ENCODE measurements at regions not wholly inside any gene's neighbourhood (a gene's known extent, or its start where the extent isn't known, plus 50 kb on each side); places are given as distances from the start of the nearest gene placed in this dataset.
"Not testable (repeated sequence)": the region's sequence is repeated elsewhere in the genome, so short reads cannot be mapped to it uniquely, and the experiment has no call there.

GRCh38 chr10:130956251-130956650, 355.3 kb downstream of the TCERG1L start:
- no peak for DNase-seq

GRCh38 chr10:130957423-130957822, 354.1 kb downstream of the TCERG1L start:
- DNase-seq, result no peak

GRCh38 chr10:130958003-130958402, 353.5 kb downstream of the TCERG1L start:
- no peak for DNase-seq

DNA sequence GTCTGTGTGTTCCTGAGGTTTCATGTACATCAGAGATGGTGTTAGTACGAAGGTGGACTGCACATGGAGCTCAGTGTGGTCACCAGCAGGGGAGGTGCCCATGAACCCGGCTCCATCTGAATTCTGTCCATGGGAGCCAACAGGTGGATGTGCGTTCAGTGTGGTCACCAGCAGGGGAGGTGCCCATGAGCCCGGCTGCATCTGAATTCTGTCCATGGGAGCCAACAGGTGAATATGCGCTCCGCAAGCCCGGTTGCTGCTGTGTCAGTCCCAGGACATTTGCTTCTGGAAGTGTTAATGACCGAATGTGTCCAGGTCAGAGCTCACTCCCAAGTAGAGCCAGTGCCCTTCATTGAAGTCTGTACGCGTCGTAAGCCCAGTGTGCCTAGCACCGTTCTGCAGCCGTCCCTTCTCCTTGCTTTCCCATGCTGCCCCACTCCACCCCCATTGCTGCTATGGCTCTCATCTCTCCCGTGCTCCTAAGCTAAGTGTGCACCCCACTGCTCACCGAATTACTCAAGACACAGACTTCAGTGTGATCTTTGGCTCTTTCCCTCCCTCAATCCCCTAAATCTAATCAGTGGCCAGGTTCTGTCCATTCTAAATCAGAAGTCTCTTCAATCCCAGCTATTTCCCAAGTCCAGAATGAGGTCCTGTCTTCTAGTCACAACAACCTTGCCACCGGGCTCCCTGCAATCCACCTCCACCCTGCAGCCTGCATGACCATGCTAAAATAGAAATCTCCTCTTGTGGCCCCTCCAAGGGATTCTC, 352.4 kb downstream of the TCERG1L start:
- no peak for DNase-seq

DNA sequence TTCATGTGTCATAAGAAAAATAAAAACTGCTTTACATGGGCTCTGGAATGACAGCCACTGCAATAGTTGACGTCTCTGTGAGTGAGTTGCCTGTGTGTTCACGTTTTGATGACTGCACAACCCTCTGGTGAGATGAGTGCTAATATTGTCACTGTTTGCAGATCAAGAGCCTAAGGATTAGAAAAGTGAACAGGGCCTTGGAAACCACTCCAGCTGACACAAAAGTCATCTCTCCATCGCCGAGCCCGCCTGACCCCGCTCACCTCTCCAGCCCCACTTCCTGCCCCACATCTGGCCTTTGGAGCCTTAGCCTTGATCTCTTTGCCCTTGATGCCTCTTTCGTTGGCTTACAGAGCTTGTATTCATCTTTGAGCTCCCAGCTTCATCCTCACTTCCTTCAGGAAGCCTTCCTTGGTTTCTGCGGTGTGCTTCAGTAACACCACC, 351.7 kb downstream of the TCERG1L start:
- no peak for DNase-seq

GRCh38 chr10:130960531-130960930, 351.0 kb downstream of the TCERG1L start:
- no peak for DNase-seq

DNA sequence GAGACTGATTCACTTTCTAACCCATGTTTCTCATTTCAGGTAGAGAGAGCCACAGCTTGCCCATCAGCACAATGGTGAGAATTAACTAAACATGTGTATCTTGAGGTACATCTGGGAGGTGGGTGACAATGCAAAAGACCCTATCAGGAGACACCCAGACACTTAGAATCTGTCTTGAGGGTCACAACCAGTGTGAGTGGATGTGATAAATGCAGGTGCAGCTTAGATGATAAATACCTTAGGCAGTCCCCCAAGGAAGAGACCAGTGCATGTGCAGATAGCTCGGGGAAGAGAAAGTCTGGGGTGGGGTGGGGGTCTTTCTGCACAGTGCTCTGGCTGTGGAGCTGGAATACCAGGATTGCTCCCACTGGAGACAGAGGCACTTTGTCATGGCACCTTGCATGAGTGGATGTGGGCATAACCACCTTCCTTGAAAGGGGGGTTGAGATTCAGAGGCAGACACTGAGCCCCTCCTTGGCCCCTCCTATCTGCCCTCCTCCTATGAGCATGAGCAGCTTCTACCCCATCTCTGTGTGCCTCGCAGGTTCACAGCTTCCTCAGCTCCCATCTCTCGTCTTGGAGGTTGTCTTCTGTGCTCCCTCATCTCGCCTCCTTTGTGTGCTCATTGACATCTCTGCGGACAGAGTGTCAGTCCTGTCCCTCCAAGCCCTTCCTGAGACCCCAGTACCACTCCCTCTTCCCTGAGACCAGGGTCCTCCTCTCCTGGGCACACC, 349.8 kb downstream of the TCERG1L start:
- DNase-seq, result no peak

- DNase-seq, result no peak
Measured at GRCh38 chr10:130962240-130963051, 349.1 kb downstream of the TCERG1L start.

GRCh38 chr10:130963052-130963393, 348.5 kb downstream of the TCERG1L start:
- DNase-seq, result no peak

DNA sequence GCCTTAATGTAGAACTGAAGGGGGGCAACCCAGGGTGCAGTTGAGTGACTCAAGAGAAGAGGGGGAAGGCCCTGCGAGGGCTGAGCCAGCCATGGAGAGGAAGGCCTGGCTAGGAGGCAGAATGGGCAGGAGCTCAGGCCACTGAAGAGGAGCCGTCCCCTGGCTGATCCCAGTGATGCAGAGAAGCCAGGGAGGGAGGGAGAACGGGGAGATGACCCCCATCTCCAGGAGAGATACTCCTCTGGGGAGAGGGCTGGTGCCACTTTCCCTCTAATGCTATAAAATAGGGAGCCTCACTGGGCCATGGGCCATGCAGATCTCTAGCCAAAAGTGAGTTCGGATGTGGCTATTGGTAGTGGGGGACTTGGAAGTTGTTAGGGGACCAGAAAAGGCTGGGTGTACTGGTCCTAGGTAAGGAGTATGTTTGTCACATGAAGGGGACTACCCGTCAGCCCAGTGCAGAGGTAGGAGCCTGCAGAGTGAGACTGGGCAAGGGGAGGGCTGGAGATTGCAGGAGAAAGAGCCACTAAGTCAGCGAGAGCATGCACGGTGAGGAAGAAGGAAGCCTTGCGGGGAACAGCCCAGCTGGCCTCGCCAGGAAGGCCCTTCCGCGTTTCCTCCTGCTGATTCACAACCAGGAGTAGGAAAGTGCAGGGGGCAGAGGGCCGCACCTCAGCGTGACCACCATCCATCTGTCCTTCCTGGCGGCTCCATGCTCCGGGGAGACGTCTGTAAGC, 347.6 kb downstream of the TCERG1L start:
- DNase-seq, result no peak

DNA sequence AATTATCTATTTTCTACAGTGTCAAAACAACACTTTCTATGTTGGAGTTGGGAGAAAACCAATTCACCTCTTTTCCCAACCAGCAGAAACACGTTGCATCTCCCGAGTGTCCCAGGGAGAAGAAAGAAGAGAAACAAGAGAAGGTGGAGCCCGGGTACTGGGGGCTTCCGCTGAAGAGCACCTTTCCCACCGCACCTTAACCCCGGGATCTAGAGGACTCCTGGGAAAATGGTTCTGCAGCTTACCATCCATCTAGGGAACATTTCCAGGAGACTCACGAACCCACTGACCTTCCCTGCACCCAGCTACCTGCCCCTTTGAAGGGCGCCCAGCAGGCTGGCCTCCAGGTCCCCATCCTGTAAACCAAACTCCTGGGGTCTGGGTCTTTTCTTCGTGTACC, 346.8 kb downstream of the TCERG1L start:
- no peak for DNase-seq

- DNase-seq, result no peak
Measured at GRCh38 chr10:130967161-130967560, 344.4 kb downstream of the TCERG1L start.

DNA sequence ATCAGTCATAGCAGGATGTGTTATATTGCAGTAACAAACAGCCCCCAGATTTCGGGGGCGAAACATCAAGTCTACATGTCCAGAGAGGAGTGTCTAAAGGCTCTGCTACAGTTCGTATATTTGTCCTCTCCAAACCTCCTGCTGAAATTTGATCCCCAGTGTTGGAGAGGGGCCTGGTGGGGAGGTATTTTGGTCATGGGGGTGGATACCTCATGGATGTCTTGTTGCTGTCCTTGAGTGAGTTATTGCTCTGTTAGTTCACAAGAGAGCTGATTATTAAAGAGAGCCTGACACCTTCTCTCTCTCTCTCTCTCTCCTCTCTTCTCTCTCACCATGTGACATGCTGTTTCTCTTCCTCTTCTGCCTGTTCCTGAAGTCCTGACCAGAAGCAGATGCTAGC, 343.7 kb downstream of the TCERG1L start:
- DNase-seq, result no peak

DNA sequence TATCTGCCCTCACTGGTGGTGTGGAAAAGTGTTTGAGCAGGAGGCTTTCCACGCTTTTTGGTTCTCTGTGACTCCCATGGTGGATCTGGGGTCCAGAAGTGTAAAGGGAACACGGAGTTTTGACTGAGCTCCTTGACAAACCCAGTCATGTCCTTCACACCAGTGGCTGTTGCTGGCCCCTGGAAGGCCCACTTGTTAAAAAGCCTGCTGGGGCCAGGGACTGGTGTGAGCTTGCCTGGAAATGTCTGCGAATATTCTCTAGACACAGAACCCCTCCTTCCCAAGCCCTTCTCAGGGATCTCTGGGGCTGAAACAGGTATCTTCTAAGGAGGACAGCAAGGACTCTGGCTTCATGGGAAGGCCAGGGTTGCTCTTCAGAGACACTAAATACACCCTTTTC, 343.0 kb downstream of the TCERG1L start:
- DNase-seq, result no peak

- DNase-seq, result no peak
Measured at GRCh38 chr10:130968964-130969363, 342.6 kb downstream of the TCERG1L start.

- no peak for DNase-seq
Measured at GRCh38 chr10:130969700-130970099, 341.8 kb downstream of the TCERG1L start.

DNA sequence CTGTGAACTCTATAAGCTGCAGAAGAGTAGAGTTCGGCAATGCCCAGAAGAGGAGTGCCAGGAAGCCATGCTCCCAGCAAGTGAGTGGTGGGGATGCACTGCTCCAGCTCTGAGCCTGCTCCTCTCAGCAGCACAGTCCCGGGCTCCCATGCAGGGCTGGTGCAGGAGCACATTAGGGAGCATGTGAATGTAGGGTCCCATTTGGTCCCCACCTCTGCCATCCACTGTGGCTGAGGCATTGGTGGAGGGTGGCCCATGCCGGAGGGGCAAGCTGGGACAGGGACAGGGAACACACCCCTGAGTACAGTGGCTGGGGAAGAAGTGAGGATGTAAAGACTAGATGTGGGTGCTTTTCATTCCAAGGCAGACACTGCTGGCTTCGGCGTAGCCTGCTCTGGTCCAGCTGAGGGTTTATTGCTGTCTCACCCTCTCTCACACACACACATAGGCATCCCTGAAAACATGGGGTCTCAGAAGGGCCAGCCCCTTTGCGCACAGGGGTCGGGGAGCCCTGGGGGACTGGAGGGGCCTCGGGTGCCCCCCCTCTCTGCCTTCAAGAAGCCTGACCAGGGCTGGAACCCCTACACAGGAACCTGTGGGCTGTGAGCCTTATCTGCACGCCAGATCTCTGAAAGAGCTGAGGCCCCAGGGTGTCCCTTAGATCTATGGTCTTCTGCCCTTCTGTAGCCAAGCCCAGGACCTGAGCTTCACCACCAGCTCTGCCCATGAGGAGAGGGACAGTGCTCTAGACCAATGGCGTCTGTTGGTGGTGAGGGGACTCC, 341.0 kb downstream of the TCERG1L start:
- no peak for DNase-seq

- no peak for DNase-seq
Measured at GRCh38 chr10:130971123-130971435, 340.4 kb downstream of the TCERG1L start.

- no peak for DNase-seq
Measured at GRCh38 chr10:130973127-130973839, 338.2 kb downstream of the TCERG1L start.

DNA sequence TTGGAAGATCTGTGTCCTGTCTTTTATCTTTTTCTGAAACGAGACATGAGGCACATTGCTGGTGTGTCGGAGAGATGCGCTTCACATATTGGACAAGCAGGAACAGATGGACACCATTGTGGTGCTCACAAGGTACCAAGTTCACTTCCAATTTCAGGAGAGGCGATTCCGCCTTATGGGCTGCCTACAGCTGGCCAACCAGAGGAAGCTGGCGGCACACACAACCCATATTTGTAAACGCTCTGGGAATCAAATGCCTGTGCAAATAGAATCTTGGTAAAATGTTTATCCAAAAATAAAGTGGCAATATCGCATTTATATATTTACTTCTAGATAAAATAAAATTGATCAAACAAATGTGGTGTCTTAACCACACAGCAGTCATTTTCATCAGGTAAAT, 337.4 kb downstream of the TCERG1L start:
- DNase-seq, result no peak

DNA sequence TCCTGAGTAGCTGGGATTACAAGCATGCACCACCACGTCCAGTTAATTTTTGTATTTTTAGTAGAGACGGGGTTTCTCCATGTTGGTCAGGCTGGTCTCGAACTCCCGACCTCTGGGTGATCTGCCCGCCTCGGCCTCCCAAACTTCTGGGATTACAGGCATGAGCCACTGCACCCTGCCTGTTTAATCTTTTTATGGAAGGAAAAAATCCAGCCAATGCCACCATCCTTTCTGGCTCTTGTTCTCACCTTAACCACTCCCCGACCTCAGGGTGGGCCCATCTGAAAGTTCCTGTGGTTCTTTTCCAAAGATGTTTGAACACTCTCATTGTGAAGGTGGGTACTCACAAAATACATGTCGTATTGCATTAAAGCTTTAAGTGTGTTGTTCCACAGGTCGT, 336.2 kb downstream of the TCERG1L start:
- DNase-seq, result not testable (repeated sequence)

All from hindlimb muscle (tissue), 1 donor.